Central memory CD8-positive, alpha-beta T cell (primary cell): ENCODE measurements at regions not wholly inside any gene's neighbourhood (a gene's known extent, or its start where the extent isn't known, plus 50 kb on each side); places are given as distances from the start of the nearest gene placed in this dataset.

Experiments used
- ATAC-seq: fragments of 150-1000 bp; cut with Tn5 transposase; replicated peaks from 2 replicates; pipeline ENCODE4 v1.10.0; 2022; ENCODE audit warnings: mild to moderate bottlenecking, moderate FRiP score, moderate number of reproducible peaks; ENCODE audit not compliant: poor library complexity, severe bottlenecking; ENCODE audit errors: extremely low read depth
- DNase-seq, 2 donors: peaks; one replicate each; pipeline ENCODE4 v3.0.0; 2021; ENCODE audit warnings: low spot score in 2 of 2
- H3K27ac Mint-ChIP-seq: one replicate; pipeline ENCODE4 v1.8.0; 2022; ENCODE audit warnings: low read depth, mild to moderate bottlenecking, moderate library complexity, mixed read lengths
- H3K27me3 Mint-ChIP-seq: one replicate; pipeline ENCODE4 v1.8.0; 2022; ENCODE audit warnings: mixed read lengths
- H3K36me3 Mint-ChIP-seq: one replicate; pipeline ENCODE4 v1.8.0; 2022; ENCODE audit warnings: mild to moderate bottlenecking, moderate library complexity, mixed read lengths; ENCODE audit not compliant: insufficient read depth
- H3K4me1 Mint-ChIP-seq: one replicate; pipeline ENCODE4 v1.8.0; 2022; ENCODE audit warnings: mixed read lengths
- H3K4me3 Mint-ChIP-seq: one replicate; pipeline ENCODE4 v1.8.0; 2022; ENCODE audit warnings: mild to moderate bottlenecking, moderate library complexity, mixed read lengths
- H3K9me3 Mint-ChIP-seq: one replicate; pipeline ENCODE4 v1.8.0; 2022; ENCODE audit warnings: mixed read lengths

GRCh38 chr9:12183321-12183720 lies 509.9 kb upstream of the TYRP1 start:
- no peak for DNase-seq
- H3K4me1 Mint-ChIP-seq = no peaks in the 10 kb centered on the region
- ATAC-seq = no peak

GRCh38 chr9:12185856-12186255 lies 507.3 kb upstream of the TYRP1 start:
- H3K27me3 Mint-ChIP-seq = no peaks in the 10 kb centered on the region
- no peak overlapping the region for H3K4me3 Mint-ChIP-seq
- peaks cover 32% of the 10 kb centered on the region for H3K9me3 Mint-ChIP-seq
- DNase-seq = no peak
- H3K36me3 Mint-ChIP-seq = no peaks in the 10 kb centered on the region
- no peak for ATAC-seq
- no peak overlapping the region for H3K27ac Mint-ChIP-seq
- no peaks in the 10 kb centered on the region for H3K4me1 Mint-ChIP-seq

More at GRCh38 chr9:12183321-12183720, 509.9 kb upstream of the TYRP1 start:
- Mint-ChIP-seq H3K36me3 (no peaks in the 10 kb centered on the region), H3K27ac (no peak overlapping the region), H3K4me3 (no peak overlapping the region), H3K9me3 (peaks cover 35% of the 10 kb centered on the region), H3K27me3 (no peaks in the 10 kb centered on the region)

GRCh38 chr9:12191630-12192029 lies 501.6 kb upstream of the TYRP1 start:
- Mint-ChIP-seq H3K9me3 (peaks cover 15% of the 10 kb centered on the region), H3K4me3 (no peak overlapping the region), H3K4me1 (no peaks in the 10 kb centered on the region), H3K27ac (no peak overlapping the region), H3K36me3 (no peaks in the 10 kb centered on the region), H3K27me3 (no peaks in the 10 kb centered on the region)
- DNase-seq (no peak), ATAC-seq (no peak)

GRCh38 chr9:12194731-12195130 lies 498.5 kb upstream of the TYRP1 start:
- no peaks in the 10 kb centered on the region for H3K27me3 Mint-ChIP-seq
- H3K4me3 Mint-ChIP-seq = no peak overlapping the region
- H3K4me1 Mint-ChIP-seq = no peaks in the 10 kb centered on the region
- no peaks in the 10 kb centered on the region for H3K36me3 Mint-ChIP-seq
- H3K9me3 Mint-ChIP-seq = peaks cover 5% of the 10 kb centered on the region
- ATAC-seq (no peak), DNase-seq (no peak)
- no peak overlapping the region for H3K27ac Mint-ChIP-seq

GRCh38 chr9:12195456-12195855 lies 497.7 kb upstream of the TYRP1 start:
- no peak overlapping the region for H3K4me3 Mint-ChIP-seq
- no peak for ATAC-seq
- H3K27ac Mint-ChIP-seq = no peak overlapping the region
- no peak for DNase-seq
- H3K4me1 Mint-ChIP-seq = no peaks in the 10 kb centered on the region
- no peaks in the 10 kb centered on the region for H3K27me3 Mint-ChIP-seq
- peaks cover 2% of the 10 kb centered on the region for H3K9me3 Mint-ChIP-seq
- H3K36me3 Mint-ChIP-seq = no peaks in the 10 kb centered on the region

- H3K4me1 Mint-ChIP-seq = no peaks in the 10 kb centered on the region
- H3K4me3 Mint-ChIP-seq = no peak overlapping the region
- H3K36me3 Mint-ChIP-seq = peaks cover 2% of the 10 kb centered on the region
- H3K27ac Mint-ChIP-seq = no peak overlapping the region
- ATAC-seq (no peak), DNase-seq (no peak)
- H3K9me3 Mint-ChIP-seq = peaks cover 40% of the 10 kb centered on the region
- H3K27me3 Mint-ChIP-seq = no peaks in the 10 kb centered on the region
Observed at GRCh38 chr9:12204512-12204911, 488.7 kb upstream of the TYRP1 start.

- Mint-ChIP-seq H3K36me3 (no peaks in the 10 kb centered on the region), H3K27ac (no peak overlapping the region), H3K9me3 (peaks cover 26% of the 10 kb centered on the region), H3K27me3 (no peaks in the 10 kb centered on the region), H3K4me3 (no peak overlapping the region), H3K4me1 (no peaks in the 10 kb centered on the region)
- DNase-seq = no peak
- no peak for ATAC-seq
Observed at GRCh38 chr9:12212860-12213259, 480.3 kb upstream of the TYRP1 start.

GRCh38 chr9:12221470-12221869 lies 471.7 kb upstream of the TYRP1 start:
- Mint-ChIP-seq H3K4me3 (no peak overlapping the region), H3K9me3 (peaks cover 7% of the 10 kb centered on the region), H3K36me3 (no peaks in the 10 kb centered on the region), H3K27ac (no peak overlapping the region), H3K4me1 (no peaks in the 10 kb centered on the region), H3K27me3 (no peaks in the 10 kb centered on the region)
- DNase-seq (no peak), ATAC-seq (no peak)

GRCh38 chr9:12224449-12224848 lies 468.7 kb upstream of the TYRP1 start:
- DNase-seq (no peak), ATAC-seq (no peak)
- Mint-ChIP-seq H3K27me3 (no peaks in the 10 kb centered on the region), H3K4me3 (no peak overlapping the region), H3K9me3 (peaks cover 24% of the 10 kb centered on the region), H3K4me1 (no peaks in the 10 kb centered on the region), H3K36me3 (no peaks in the 10 kb centered on the region), H3K27ac (no peak overlapping the region)

GRCh38 chr9:12230708-12231107 lies 462.5 kb upstream of the TYRP1 start:
- ATAC-seq = no peak
- no peak overlapping the region for H3K4me3 Mint-ChIP-seq
- H3K27ac Mint-ChIP-seq = no peak overlapping the region
- DNase-seq = no peak
- no peaks in the 10 kb centered on the region for H3K27me3 Mint-ChIP-seq
- H3K9me3 Mint-ChIP-seq = peaks cover 33% of the 10 kb centered on the region
- no peaks in the 10 kb centered on the region for H3K4me1 Mint-ChIP-seq
- H3K36me3 Mint-ChIP-seq = no peaks in the 10 kb centered on the region

- Mint-ChIP-seq H3K4me1 (no peaks in the 10 kb centered on the region), H3K27me3 (no peaks in the 10 kb centered on the region), H3K27ac (no peak overlapping the region), H3K4me3 (no peak overlapping the region), H3K36me3 (no peaks in the 10 kb centered on the region), H3K9me3 (peaks cover 28% of the 10 kb centered on the region)
- DNase-seq (no peak), ATAC-seq (no peak)
Observed at GRCh38 chr9:12231832-12232231, 461.4 kb upstream of the TYRP1 start.

GRCh38 chr9:12232836-12233235 lies 460.3 kb upstream of the TYRP1 start:
- no peak for DNase-seq
- no peaks in the 10 kb centered on the region for H3K27me3 Mint-ChIP-seq
- ATAC-seq = no peak
- no peak overlapping the region for H3K4me3 Mint-ChIP-seq
- H3K9me3 Mint-ChIP-seq = peaks cover 21% of the 10 kb centered on the region
- no peaks in the 10 kb centered on the region for H3K4me1 Mint-ChIP-seq
- H3K36me3 Mint-ChIP-seq = no peaks in the 10 kb centered on the region
- no peak overlapping the region for H3K27ac Mint-ChIP-seq

GRCh38 chr9:12253941-12254340 lies 439.2 kb upstream of the TYRP1 start:
- Mint-ChIP-seq H3K27ac (no peak overlapping the region), H3K9me3 (peaks cover 34% of the 10 kb centered on the region), H3K36me3 (no peaks in the 10 kb centered on the region), H3K4me1 (no peaks in the 10 kb centered on the region), H3K4me3 (no peak overlapping the region), H3K27me3 (no peaks in the 10 kb centered on the region)
- DNase-seq (no peak), ATAC-seq (no peak)

- Mint-ChIP-seq H3K9me3 (peaks cover 36% of the 10 kb centered on the region), H3K4me3 (no peak overlapping the region), H3K36me3 (no peaks in the 10 kb centered on the region), H3K27ac (no peak overlapping the region), H3K27me3 (no peaks in the 10 kb centered on the region), H3K4me1 (no peaks in the 10 kb centered on the region)
- DNase-seq (no peak), ATAC-seq (no peak)
Observed at GRCh38 chr9:12266758-12267157, 426.4 kb upstream of the TYRP1 start.
